Mesenchymal stem cell (in vitro differentiated cells and primary cell): ENCODE measurements at regions not wholly inside any gene's neighbourhood (a gene's known extent, or its start where the extent isn't known, plus 50 kb on each side); places are given as distances from the start of the nearest gene placed in this dataset.

ENCODE experiments used
- DNase-seq: peaks from one replicate; pipeline ENCODE4 v3.0.0-alpha.2; 2013
- H2AFZ ChIP-seq: one replicate; pipeline ENCODE4 v1.6.1; 2013; ENCODE audit warnings: low read depth, mild to moderate bottlenecking, control low read depth, inconsistent platforms, low read length, moderate library complexity
- H2AK5ac ChIP-seq: 2 replicates; pipeline ENCODE4 v1.6.1; 2013; ENCODE audit warnings: low read length, moderate library complexity, mild to moderate bottlenecking, inconsistent platforms; ENCODE audit not compliant: severe bottlenecking
- H2BK120ac ChIP-seq: one replicate; pipeline ENCODE4 v1.6.1; 2013; ENCODE audit warnings: low read depth, mild to moderate bottlenecking, inconsistent platforms, low read length, moderate library complexity
- H2BK12ac ChIP-seq, 2 experiments: one replicate each; pipeline ENCODE4 v1.6.1; 2013; ENCODE audit warnings: inconsistent platforms in 2 of 2, low read length in 2 of 2, mild to moderate bottlenecking in 2 of 2, moderate library complexity in 2 of 2, control low read depth in 1 of 2
- H2BK15ac ChIP-seq: one replicate; pipeline ENCODE4 v1.6.1; 2013; ENCODE audit warnings: mild to moderate bottlenecking, low read depth, inconsistent platforms; ENCODE audit not compliant: poor library complexity, severe bottlenecking
- H2BK5ac ChIP-seq: 2 replicates; pipeline ENCODE4 v1.6.1; 2013; ENCODE audit warnings: low read depth, mild to moderate bottlenecking, low read length, control low read depth, inconsistent platforms; ENCODE audit not compliant: poor library complexity, severe bottlenecking
- H3K14ac ChIP-seq, 2 experiments: one replicate each; pipeline ENCODE4 v1.6.1; 2013; ENCODE audit warnings: inconsistent platforms in 2 of 2, low read length in 2 of 2, control low read depth in 1 of 2, mild to moderate bottlenecking in 1 of 2, moderate library complexity in 1 of 2
- H3K18ac ChIP-seq, 2 experiments: one replicate each; pipeline ENCODE4 v1.6.1; 2013; ENCODE audit warnings: inconsistent platforms in 2 of 2, low read length in 2 of 2, control low read depth in 1 of 2, low read depth in 1 of 2, mild to moderate bottlenecking in 1 of 2
- H3K23ac ChIP-seq, 2 experiments: one replicate each; pipeline ENCODE4 v1.6.1; 2013; ENCODE audit warnings: inconsistent platforms in 2 of 2, low read length in 2 of 2, mild to moderate bottlenecking in 2 of 2, moderate library complexity in 2 of 2, control low read depth in 1 of 2
- H3K27ac ChIP-seq: 2 replicates; pipeline ENCODE4 v1.5.1; 2013; ENCODE audit warnings: mild to moderate bottlenecking, moderate library complexity, low read length, control low read depth, inconsistent platforms; ENCODE audit not compliant: poor library complexity, severe bottlenecking
- H3K27me3 ChIP-seq, 2 experiments: 2 replicates each; pipeline versions ENCODE4 v1.6.1 to v1.7.0; 2013; ENCODE audit warnings: low read length in 2 of 2, mild to moderate bottlenecking in 2 of 2, moderate library complexity in 2 of 2, control low read depth in 1 of 2, inconsistent platforms in 1 of 2; ENCODE audit not compliant: control insufficient read depth in 1 of 2, insufficient read depth in 1 of 2
- H3K36me3 ChIP-seq, 2 experiments: 2 replicates each; pipeline versions ENCODE4 v1.6.1 to v1.7.0; 2013; ENCODE audit warnings: low read length in 2 of 2, control low read depth in 1 of 2, inconsistent platforms in 1 of 2, low read depth in 1 of 2, mild to moderate bottlenecking in 1 of 2; ENCODE audit not compliant: insufficient read depth in 2 of 2, control insufficient read depth in 1 of 2
- H3K4ac ChIP-seq, 2 experiments: one replicate each; pipeline ENCODE4 v1.6.1; 2013; ENCODE audit warnings: inconsistent platforms in 2 of 2, low read length in 2 of 2, mild to moderate bottlenecking in 2 of 2, moderate library complexity in 2 of 2, control low read depth in 1 of 2, low read depth in 1 of 2
- H3K4me1 ChIP-seq: 2 replicates; pipeline ENCODE4 v1.6.1; 2013; ENCODE audit warnings: low read depth, low read length, control low read depth; ENCODE audit not compliant: control insufficient read depth, insufficient read depth
- H3K4me2 ChIP-seq: 2 replicates; pipeline ENCODE4 v1.6.1; 2013; ENCODE audit warnings: low read length, mild to moderate bottlenecking, inconsistent platforms; ENCODE audit not compliant: poor library complexity, severe bottlenecking
- H3K4me3 ChIP-seq, 2 experiments: 2 replicates each; pipeline versions ENCODE4 v1.5.1 to v1.7.0; 2013; ENCODE audit warnings: low read length in 2 of 2, mild to moderate bottlenecking in 2 of 2, control low read depth in 1 of 2, low read depth in 1 of 2; ENCODE audit not compliant: insufficient read depth in 1 of 2
- H3K79me1 ChIP-seq: replicated peaks from 2 replicates; pipeline ENCODE4 v1.6.1; 2013; ENCODE audit warnings: mild to moderate bottlenecking, control low read depth, low read length, inconsistent platforms; ENCODE audit not compliant: poor library complexity, severe bottlenecking
- H3K9ac ChIP-seq: 2 replicates; pipeline ENCODE4 v1.7.0; 2013; ENCODE audit warnings: mild to moderate bottlenecking, low read length, moderate library complexity
- H3K9me3 ChIP-seq: 2 replicates; pipeline ENCODE4 v1.7.0; 2013; ENCODE audit warnings: mild to moderate bottlenecking, low read length; ENCODE audit not compliant: control insufficient read depth
- H4K8ac ChIP-seq: one replicate; pipeline ENCODE4 v1.6.1; 2013; ENCODE audit warnings: inconsistent platforms, mild to moderate bottlenecking, low read length, moderate library complexity
- H4K91ac ChIP-seq: one replicate; pipeline ENCODE4 v1.6.1; 2013; ENCODE audit warnings: mild to moderate bottlenecking, low read length, inconsistent platforms
- WGBS: methylation state at CpG from one replicate; pipeline ENCODE4 v1.1.7; 2013; ENCODE audit warnings: mixed read lengths; 5-methylcytosine and 5-hydroxymethylcytosine counted together

- no peak overlapping the region for H2AFZ ChIP-seq
- H3K27ac ChIP-seq, result no peak overlapping the region
- no peak overlapping the region for H2BK120ac ChIP-seq
- H3K79me1 ChIP-seq, result no peaks in the 10 kb centered on the region
- H3K4me1 ChIP-seq, result no peaks in the 10 kb centered on the region
- H3K27me3 ChIP-seq, result no peaks in the 10 kb centered on the region
- H3K9me3 ChIP-seq, result no peaks in the 10 kb centered on the region
- no peak overlapping the region for H3K18ac ChIP-seq
- no peak overlapping the region for H2BK15ac ChIP-seq
- H2BK12ac ChIP-seq, result no peak overlapping the region
- H3K4me2 ChIP-seq, result no peak overlapping the region
- H3K36me3 ChIP-seq, result no peaks in the 10 kb centered on the region
- H3K23ac ChIP-seq, result no peak overlapping the region
- H3K14ac ChIP-seq, result no peak overlapping the region
- H3K4ac ChIP-seq, result no peak overlapping the region
- H2AK5ac ChIP-seq, result no peak overlapping the region
- H3K9ac ChIP-seq, result no peak overlapping the region
- no peak overlapping the region for H3K4me3 ChIP-seq
- no peak for DNase-seq
- no peak overlapping the region for H4K91ac ChIP-seq
- H4K8ac ChIP-seq, result no peak overlapping the region
- H2BK5ac ChIP-seq, result no peak overlapping the region
- 58% methylated on average over 2 of the region's 3 CpGs for WGBS
Measured at GRCh38 chr2:161095314-161095713, 64.9 kb upstream of the TANK start.

GRCh38 chr2:161096336-161096735 lies 63.9 kb upstream of the TANK start:
- no peak overlapping the region for H2BK12ac ChIP-seq
- no peak overlapping the region for H2AFZ ChIP-seq
- no peak overlapping the region for H2BK15ac ChIP-seq
- no peaks in the 10 kb centered on the region for H3K27me3 ChIP-seq
- no peaks in the 10 kb centered on the region for H3K36me3 ChIP-seq
- DNase-seq, result peak; percentile 18
- no peak overlapping the region for H3K18ac ChIP-seq
- H3K9me3 ChIP-seq, result no peaks in the 10 kb centered on the region
- no peak overlapping the region for H2AK5ac ChIP-seq
- H3K4me1 ChIP-seq, result no peaks in the 10 kb centered on the region
- H3K14ac ChIP-seq, result no peak overlapping the region
- H3K4me3 ChIP-seq, result no peak overlapping the region
- H4K91ac ChIP-seq, result no peak overlapping the region
- no peak overlapping the region for H2BK5ac ChIP-seq
- 78% methylated on average over 2 of the region's 2 CpGs for WGBS
- H2BK120ac ChIP-seq, result no peak overlapping the region
- H3K4me2 ChIP-seq, result no peak overlapping the region
- H3K27ac ChIP-seq, result no peak overlapping the region
- peak overlapping the region; percentile 0 for H3K9ac ChIP-seq
- no peaks in the 10 kb centered on the region for H3K79me1 ChIP-seq
- H4K8ac ChIP-seq, result no peak overlapping the region
- H3K4ac ChIP-seq, result no peak overlapping the region
- no peak overlapping the region for H3K23ac ChIP-seq

- Histone ChIP-seq H3K14ac (no peak overlapping the region), H2BK120ac (no peak overlapping the region), H3K79me1 (no peaks in the 10 kb centered on the region), H4K91ac (no peak overlapping the region), H3K4ac (no peak overlapping the region), H2AK5ac (no peak overlapping the region), H2BK5ac (no peak overlapping the region), H2BK12ac (no peak overlapping the region), H3K27ac (no peak overlapping the region), H2AFZ (no peak overlapping the region), H4K8ac (no peak overlapping the region), H3K27me3 (no peaks in the 10 kb centered on the region), H3K23ac (no peak overlapping the region), H3K4me1 (no peaks in the 10 kb centered on the region), H2BK15ac (no peak overlapping the region), H3K4me2 (no peak overlapping the region), H3K18ac (no peak overlapping the region), H3K9me3 (no peaks in the 10 kb centered on the region), H3K36me3 (no peaks in the 10 kb centered on the region), H3K4me3 (no peak overlapping the region), H3K9ac (no peak overlapping the region)
- WGBS, result no CpG with 5 or more reads among the region's 2 CpGs
- DNase-seq, result no peak
Measured at GRCh38 chr2:161097157-161097556, 63.1 kb upstream of the TANK start.

- Histone ChIP-seq H3K18ac (no peak overlapping the region), H2AK5ac (no peak overlapping the region), H3K4me1 (no peaks in the 10 kb centered on the region), H3K14ac (no peak overlapping the region), H2AFZ (no peak overlapping the region), H2BK120ac (no peak overlapping the region), H3K27me3 (no peaks in the 10 kb centered on the region), H3K9ac (no peak overlapping the region), H3K23ac (no peak overlapping the region), H4K8ac (no peak overlapping the region), H3K36me3 (no peaks in the 10 kb centered on the region), H2BK15ac (no peak overlapping the region), H3K4ac (no peak overlapping the region), H4K91ac (no peak overlapping the region), H3K4me2 (no peak overlapping the region), H2BK5ac (no peak overlapping the region), H3K79me1 (no peaks in the 10 kb centered on the region), H2BK12ac (no peak overlapping the region), H3K9me3 (no peaks in the 10 kb centered on the region), H3K27ac (no peak overlapping the region), H3K4me3 (no peak overlapping the region)
- WGBS, result 78% methylated on average over 1 of the region's 4 CpGs
- DNase-seq, result no peak
Measured at GRCh38 chr2:161100211-161100895, 59.9 kb upstream of the TANK start.
